Endothelial cell of umbilical vein (primary cell): ENCODE measurements at regions not wholly inside any gene's neighbourhood (a gene's known extent, or its start where the extent isn't known, plus 50 kb on each side); places are given as distances from the start of the nearest gene placed in this dataset.

Experiments used
- BruUV-seq: library from RNA; stranded (reverse); fragments of 400-500 nt; replicated peaks from 2 replicates; lab custom pipeline; 2021; lab: Mats Ljungman, UMichigan
- CTCF ChIA-PET: fragments of 300-600, 350-600 bp; sonication (Branson Sonifier 250); formaldehyde crosslinking; loops from one replicate; lab custom pipeline; 2021; ENCODE audit warnings: antibody characterized with exemption, inconsistent platforms; lab: Charles Lee
- POLR2A ChIA-PET: fragments of 300-600, 350-600 bp; sonication (Branson Sonifier 250); formaldehyde crosslinking; loops from one replicate; lab custom pipeline; 2021; ENCODE audit warnings: antibody characterized with exemption, inconsistent platforms; lab: Charles Lee
- DNase-seq: peaks from one replicate; pipeline ENCODE4 v3.0.0-alpha.2; 2011; ENCODE audit warnings: low read depth, low spot score
- FAIRE-seq: peaks from 2 replicates; lab custom pipeline; 2011; peaks lifted over from hg19 to GRCh38; lab: Jason Lieb, UNC
- H2AFZ ChIP-seq: 2 replicates; pipeline ENCODE4 v1.6.0; 2012; ENCODE audit warnings: low read depth, low read length, control low read depth, inconsistent platforms
- H3K27ac ChIP-seq: 2 replicates; pipeline ENCODE4 v1.5.1; 2011; ENCODE audit warnings: low read depth, mild to moderate bottlenecking, control low read depth, low read length, moderate library complexity; ENCODE audit not compliant: insufficient read depth
- H3K27me3 ChIP-seq, 2 experiments: 2 replicates each; pipeline versions ENCODE4 v1.6.0 to v1.6.1; 2011; ENCODE audit warnings: low read length in 2 of 2, mixed read lengths in 1 of 2; ENCODE audit not compliant: control insufficient read depth in 2 of 2, insufficient read depth in 2 of 2
- H3K36me3 ChIP-seq, 2 experiments: 2 replicates in 1 of 2; 3 replicates in 1 of 2; pipeline ENCODE4 v1.5.1; 2011; ENCODE audit warnings: low read length in 2 of 2, mild to moderate bottlenecking in 1 of 2, moderate library complexity in 1 of 2; ENCODE audit not compliant: control insufficient read depth in 2 of 2, insufficient read depth in 2 of 2; ENCODE audit errors: extremely low read depth in 1 of 2
- H3K4me1 ChIP-seq: 3 replicates; pipeline ENCODE4 v1.5.1; 2011; ENCODE audit warnings: mild to moderate bottlenecking, low read length; ENCODE audit not compliant: control insufficient read depth, insufficient read depth; ENCODE audit errors: extremely low read depth
- H3K4me2 ChIP-seq: 2 replicates; pipeline ENCODE4 v1.6.1; 2011; ENCODE audit warnings: low read length, control low read depth, mixed read lengths; ENCODE audit not compliant: insufficient read depth
- H3K4me3 ChIP-seq, 3 experiments: fragments of 200-600 bp in 1 of 3; sonication (generic), shearing (Covaris generic) in 1 of 3; replicated peaks in 1 of 3; 2 replicates each; pipeline ENCODE4 v1.5.1; 2011 to 2016; ENCODE audit warnings: control low read depth in 3 of 3, low read length in 3 of 3, mild to moderate bottlenecking in 2 of 3, inconsistent platforms in 1 of 3, low read depth in 1 of 3, moderate library complexity in 1 of 3; ENCODE audit not compliant: insufficient read depth in 1 of 3
- H3K79me2 ChIP-seq: 2 replicates; pipeline ENCODE4 v1.6.0; 2012; ENCODE audit warnings: low read length, inconsistent platforms; ENCODE audit not compliant: control insufficient read depth, insufficient read depth
- H3K9ac ChIP-seq: replicated peaks from 2 replicates; pipeline ENCODE3; 2011; ENCODE audit warnings: low read length, control low read depth; ENCODE audit not compliant: insufficient read depth; ENCODE audit errors: extremely low read depth
- H3K9me1 ChIP-seq: replicated peaks from 3 replicates; pipeline ENCODE4 v1.6.0; 2011; ENCODE audit warnings: mild to moderate bottlenecking, low read length; ENCODE audit not compliant: control insufficient read depth, insufficient read depth; ENCODE audit errors: extremely low read depth
- H3K9me3 ChIP-seq: replicated peaks from 2 replicates; pipeline ENCODE4 v1.5.1; 2012; ENCODE audit warnings: low read length, inconsistent platforms; ENCODE audit not compliant: control insufficient read depth, insufficient read depth
- H4K20me1 ChIP-seq: replicated peaks from 2 replicates; pipeline ENCODE3; 2011; ENCODE audit warnings: mild to moderate bottlenecking, low read length; ENCODE audit not compliant: control insufficient read depth, insufficient read depth; ENCODE audit errors: extremely low read depth
- EZH2 ChIP-seq: IDR thresholded peaks from 2 replicates; pipeline ENCODE4 v1.6.1; 2012; ENCODE audit warnings: borderline replicate concordance, low read depth, mild to moderate bottlenecking, moderate library complexity, low read length, inconsistent platforms; ENCODE audit not compliant: severe bottlenecking
- FOS ChIP-seq: IDR thresholded peaks from 2 replicates; pipeline ENCODE4 v1.6.1; 2011; ENCODE audit warnings: mild to moderate bottlenecking, low read length, moderate library complexity, borderline replicate concordance; ENCODE audit not compliant: insufficient read depth
- GATA2 ChIP-seq: IDR thresholded peaks from 2 replicates; pipeline ENCODE4 v1.7.0; 2011; ENCODE audit warnings: low read depth, mild to moderate bottlenecking, moderate library complexity, mixed read lengths, low read length; ENCODE audit not compliant: insufficient read length, insufficient read depth
- JUN ChIP-seq: IDR thresholded peaks from 2 replicates; pipeline ENCODE4 v1.6.1; 2011; ENCODE audit warnings: borderline replicate concordance, low read depth; ENCODE audit not compliant: insufficient read length, insufficient read depth
- MYC ChIP-seq: IDR thresholded peaks from one replicate; pipeline ENCODE4 v1.6.1; 2011; ENCODE audit warnings: mild to moderate bottlenecking, low read depth, low read length
- POLR2A ChIP-seq: IDR thresholded peaks from 2 replicates; pipeline ENCODE4 v1.6.1; 2012; ENCODE audit warnings: low read depth, mild to moderate bottlenecking, control low read depth, low read length
- POLR2AphosphoS5 ChIP-seq: IDR thresholded peaks from 2 replicates; pipeline ENCODE4 v1.6.1; 2012; ENCODE audit warnings: low read depth, mild to moderate bottlenecking, control low read depth, low read length, moderate library complexity; ENCODE audit not compliant: insufficient read depth
- dilution Hi-C: fragments of 300-500 bp; cut with MboI; formaldehyde crosslinking; loops from one replicate; pipeline ENCODE4 v1.15.0; 2019; ENCODE audit warnings: low sequenced_read_pairs; ENCODE audit not compliant: extremely low pct_ligation_motif_present
- intact Hi-C: fragments of 100-400 bp; cut with micrococcal nuclease; formaldehyde crosslinking; loops from one replicate; pipeline ENCODE4 v1.10.0; 2022
- TF ChIP-seq, protein P1 (sequence below): IDR thresholded peaks from 2 replicates; pipeline ENCODE4 v1.6.1; 2011; ENCODE audit not compliant: insufficient read depth, insufficient read length
- TF ChIP-seq, protein P2 (sequence below), 2 donors: IDR thresholded peaks; 1 replicate in 1 of 2; 2 replicates in 1 of 2; pipeline ENCODE4 v1.5.1; 2011; ENCODE audit warnings: low read length in 2 of 2, mild to moderate bottlenecking in 2 of 2, moderate library complexity in 2 of 2, control low read depth in 1 of 2, inconsistent platforms in 1 of 2, low read depth in 1 of 2; ENCODE audit not compliant: insufficient read depth in 1 of 2; ENCODE audit errors: extremely low read depth in 1 of 2

DNA sequence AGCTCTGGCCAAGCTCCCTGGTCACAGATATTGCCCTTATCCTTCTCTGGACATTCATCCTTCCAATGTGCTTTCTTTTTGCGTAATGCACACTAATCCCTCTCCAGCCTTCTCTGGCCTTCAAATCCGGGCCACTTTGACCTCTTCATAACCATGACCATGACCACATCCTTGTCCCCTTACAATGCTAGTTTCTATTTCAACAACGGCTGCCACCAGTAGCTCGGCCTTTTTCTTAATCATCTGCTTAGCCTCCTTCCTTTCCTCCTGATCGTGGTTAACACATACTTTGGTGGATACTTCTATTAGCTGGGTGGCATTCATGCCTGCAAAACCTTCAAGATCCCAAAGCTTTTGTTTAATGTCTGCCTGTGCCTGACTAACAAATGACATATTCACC, 264.4 kb upstream of the RBMY1B start:
- intact Hi-C loops (no loop called here), dilution Hi-C loops (no loop called here)
- H3K36me3 ChIP-seq = no peaks in the 10 kb centered on the region
- H3K9me1 ChIP-seq = no peaks in the 10 kb centered on the region
- BruUV-seq = no TSS peak
- H2AFZ ChIP-seq = no peak overlapping the region
- H3K9me3 ChIP-seq = no peaks in the 10 kb centered on the region
- H4K20me1 ChIP-seq = no peaks in the 10 kb centered on the region
- FAIRE-seq = no peak
- no peak overlapping the region for H3K4me3 ChIP-seq
- no peaks in the 10 kb centered on the region for H3K4me1 ChIP-seq
- no peak overlapping the region for H3K4me2 ChIP-seq
- no peak overlapping the region for H3K9ac ChIP-seq
- no peaks in the 10 kb centered on the region for H3K27me3 ChIP-seq
- TF ChIP-seq GATA2 (no peak), JUN (no peak), MYC (no peak), POLR2AphosphoS5 (no peak), EZH2 (no peak), FOS (no peak), POLR2A (no peak)
- TF ChIP-seq, protein P1, sequence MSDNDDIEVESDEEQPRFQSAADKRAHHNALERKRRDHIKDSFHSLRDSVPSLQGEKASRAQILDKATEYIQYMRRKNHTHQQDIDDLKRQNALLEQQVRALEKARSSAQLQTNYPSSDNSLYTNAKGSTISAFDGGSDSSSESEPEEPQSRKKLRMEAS = no peak
- TF ChIP-seq, protein P2, sequence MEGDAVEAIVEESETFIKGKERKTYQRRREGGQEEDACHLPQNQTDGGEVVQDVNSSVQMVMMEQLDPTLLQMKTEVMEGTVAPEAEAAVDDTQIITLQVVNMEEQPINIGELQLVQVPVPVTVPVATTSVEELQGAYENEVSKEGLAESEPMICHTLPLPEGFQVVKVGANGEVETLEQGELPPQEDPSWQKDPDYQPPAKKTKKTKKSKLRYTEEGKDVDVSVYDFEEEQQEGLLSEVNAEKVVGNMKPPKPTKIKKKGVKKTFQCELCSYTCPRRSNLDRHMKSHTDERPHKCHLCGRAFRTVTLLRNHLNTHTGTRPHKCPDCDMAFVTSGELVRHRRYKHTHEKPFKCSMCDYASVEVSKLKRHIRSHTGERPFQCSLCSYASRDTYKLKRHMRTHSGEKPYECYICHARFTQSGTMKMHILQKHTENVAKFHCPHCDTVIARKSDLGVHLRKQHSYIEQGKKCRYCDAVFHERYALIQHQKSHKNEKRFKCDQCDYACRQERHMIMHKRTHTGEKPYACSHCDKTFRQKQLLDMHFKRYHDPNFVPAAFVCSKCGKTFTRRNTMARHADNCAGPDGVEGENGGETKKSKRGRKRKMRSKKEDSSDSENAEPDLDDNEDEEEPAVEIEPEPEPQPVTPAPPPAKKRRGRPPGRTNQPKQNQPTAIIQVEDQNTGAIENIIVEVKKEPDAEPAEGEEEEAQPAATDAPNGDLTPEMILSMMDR (IDR thresholded peaks at IDR 0.05; ENCODE audit: extremely low read depth in 1 of 2, insufficient read depth in 1 of 2, low read depth in 1 of 2, low read length in 2 of 2) = no peak
- H3K27ac ChIP-seq = no peak overlapping the region
- ChIA-PET POLR2A (no interaction called here), CTCF (no interaction called here)
- no peaks in the 10 kb centered on the region for H3K79me2 ChIP-seq
- no peak for DNase-seq
